ENCODE measurements at regions not wholly inside any gene's neighbourhood (a gene's known extent, or its start where the extent isn't known, plus 50 kb on each side); places are given as distances from the start of the nearest gene placed in this dataset.
"Not testable (repeated sequence)": the region's sequence is repeated elsewhere in the genome, so short reads cannot be mapped to it uniquely, and the experiment has no call there.

DNA sequence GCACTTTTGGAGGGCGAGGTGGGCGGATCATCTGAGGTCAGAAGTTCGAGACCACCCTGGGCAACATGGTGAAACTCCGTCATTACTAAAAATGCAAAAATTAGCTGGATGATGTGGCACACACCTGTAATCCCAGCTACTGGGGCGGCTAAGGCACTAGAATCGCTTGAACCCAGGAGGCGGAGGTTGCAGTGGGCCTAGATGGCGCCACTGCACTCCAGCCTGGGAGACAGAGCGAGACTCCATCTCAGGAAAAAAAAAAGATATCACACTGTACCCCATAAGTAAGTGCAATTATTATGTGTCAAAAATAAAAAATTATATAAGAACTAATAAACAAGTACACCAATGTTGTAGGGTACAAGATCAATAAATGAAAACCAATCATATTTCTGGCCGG lies 200.0 kb downstream of the CDRT15L2 start:
- Histone ChIP-seq H3K4me3 (no peak overlapping the region), H3K27ac (no peak overlapping the region), H3K27me3 (peaks cover 0 to 8% of the 10 kb centered on the region in 2 donors), H3K4me1 (no peaks in the 10 kb centered on the region), H3K36me3 (no peaks in the 10 kb centered on the region), H3K9me3 (no peaks in the 10 kb centered on the region)
- intact Hi-C loops (cut with DNase I; ENCODE audit: low total_unique reads): no loop called here
- TF ChIP-seq, protein P1, sequence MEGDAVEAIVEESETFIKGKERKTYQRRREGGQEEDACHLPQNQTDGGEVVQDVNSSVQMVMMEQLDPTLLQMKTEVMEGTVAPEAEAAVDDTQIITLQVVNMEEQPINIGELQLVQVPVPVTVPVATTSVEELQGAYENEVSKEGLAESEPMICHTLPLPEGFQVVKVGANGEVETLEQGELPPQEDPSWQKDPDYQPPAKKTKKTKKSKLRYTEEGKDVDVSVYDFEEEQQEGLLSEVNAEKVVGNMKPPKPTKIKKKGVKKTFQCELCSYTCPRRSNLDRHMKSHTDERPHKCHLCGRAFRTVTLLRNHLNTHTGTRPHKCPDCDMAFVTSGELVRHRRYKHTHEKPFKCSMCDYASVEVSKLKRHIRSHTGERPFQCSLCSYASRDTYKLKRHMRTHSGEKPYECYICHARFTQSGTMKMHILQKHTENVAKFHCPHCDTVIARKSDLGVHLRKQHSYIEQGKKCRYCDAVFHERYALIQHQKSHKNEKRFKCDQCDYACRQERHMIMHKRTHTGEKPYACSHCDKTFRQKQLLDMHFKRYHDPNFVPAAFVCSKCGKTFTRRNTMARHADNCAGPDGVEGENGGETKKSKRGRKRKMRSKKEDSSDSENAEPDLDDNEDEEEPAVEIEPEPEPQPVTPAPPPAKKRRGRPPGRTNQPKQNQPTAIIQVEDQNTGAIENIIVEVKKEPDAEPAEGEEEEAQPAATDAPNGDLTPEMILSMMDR (IDR thresholded peaks at IDR 0.05): no peak
- TF ChIP-seq POLR2A (IDR thresholded peaks at IDR 0.05): no peak
- no peak for TF ChIP-seq POLR2AphosphoS5 (IDR thresholded peaks at IDR 0.05)
- DNase-seq (ENCODE audit: low spot score in 2 of 2): no peak

DNA sequence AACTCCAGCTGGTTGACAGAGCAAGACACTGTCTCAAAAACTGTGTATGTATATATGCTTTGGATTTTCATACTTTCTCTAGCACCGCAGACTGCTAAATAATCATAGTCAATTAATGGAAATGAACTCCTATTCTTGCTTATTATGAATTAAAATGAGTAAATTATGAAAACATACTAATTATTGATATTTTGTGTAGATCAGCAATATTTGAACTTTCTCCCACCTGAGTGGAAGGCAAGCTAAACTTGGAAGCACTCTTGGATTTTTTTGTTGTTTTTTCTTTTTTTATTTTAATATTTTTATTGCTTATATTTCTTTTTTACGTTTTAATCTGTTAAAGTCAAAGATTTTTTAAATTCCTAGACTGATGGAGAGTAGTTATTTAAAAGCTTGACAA lies 201.7 kb downstream of the CDRT15L2 start:
- no peaks in the 10 kb centered on the region for H3K36me3 ChIP-seq
- no peak overlapping the region for H3K4me3 ChIP-seq
- no peak overlapping the region for H3K27ac ChIP-seq
- no peak for TF ChIP-seq POLR2A (IDR thresholded peaks at IDR 0.05)
- no peak for TF ChIP-seq POLR2AphosphoS5 (IDR thresholded peaks at IDR 0.05)
- TF ChIP-seq, protein P1 (IDR thresholded peaks at IDR 0.05): no peak
- DNase-seq (ENCODE audit: low spot score in 2 of 2): no peak
- H3K27me3 ChIP-seq: peaks cover 0 to 11% of the 10 kb centered on the region in 2 donors
- intact Hi-C loops (cut with DNase I; ENCODE audit: low total_unique reads): no loop called here
- H3K9me3 ChIP-seq: no peaks in the 10 kb centered on the region
- no peaks in the 10 kb centered on the region for H3K4me1 ChIP-seq

DNA sequence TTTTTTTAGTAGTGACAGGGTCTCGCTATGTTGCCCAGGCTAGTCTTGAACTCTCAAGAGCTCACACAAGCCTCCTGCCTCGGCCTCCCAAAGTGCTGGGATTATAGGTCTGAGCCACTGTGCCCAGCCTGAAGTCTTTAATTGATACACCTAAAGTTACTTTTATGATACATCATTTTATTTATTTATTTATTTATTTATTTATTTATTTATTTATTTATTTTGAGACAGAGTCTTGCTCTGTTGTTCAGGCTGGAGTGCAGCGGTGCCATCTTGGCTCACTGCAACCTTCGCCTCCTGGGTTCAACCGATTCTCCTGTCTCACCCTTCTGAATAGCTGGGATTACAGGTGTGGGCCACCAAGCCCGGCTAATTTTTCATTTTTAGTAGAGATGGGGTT lies 202.3 kb downstream of the CDRT15L2 start:
- DNase-seq (ENCODE audit: low spot score in 2 of 2); H3K9me3 ChIP-seq; H3K4me3 ChIP-seq; intact Hi-C loops (cut with DNase I; ENCODE audit: low total_unique reads); H3K36me3 ChIP-seq; H3K4me1 ChIP-seq; H3K27ac ChIP-seq: not testable (repeated sequence)
- H3K27me3 ChIP-seq: peaks cover 0 to 11% of the 10 kb centered on the region in 2 donors

DNA sequence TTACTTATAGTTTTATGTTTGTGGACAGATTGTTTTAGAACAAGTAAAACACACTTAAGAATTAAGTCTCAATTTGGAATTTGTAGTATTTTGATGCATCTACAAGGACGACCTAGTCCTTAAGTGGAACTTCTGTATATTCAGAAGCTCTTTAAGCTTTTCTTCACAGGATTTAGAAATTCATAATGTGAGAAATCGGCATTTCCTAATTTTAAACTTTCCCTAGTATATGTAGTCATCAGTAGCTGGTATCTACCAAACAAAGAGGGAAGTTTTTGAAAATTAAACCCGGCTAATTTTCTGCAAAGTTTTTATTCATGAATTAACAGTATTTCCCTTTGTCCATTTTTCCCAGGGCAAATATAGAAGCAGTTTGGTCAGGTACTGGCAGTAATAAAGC lies 203.6 kb downstream of the CDRT15L2 start:
- Histone ChIP-seq H3K27me3 (peaks cover 0 to 11% of the 10 kb centered on the region in 2 donors), H3K4me3 (no peak overlapping the region), H3K9me3 (no peaks in the 10 kb centered on the region), H3K27ac (no peak overlapping the region), H3K4me1 (no peaks in the 10 kb centered on the region), H3K36me3 (no peaks in the 10 kb centered on the region)
- intact Hi-C loops (cut with DNase I; ENCODE audit: low total_unique reads): no loop called here
- TF ChIP-seq POLR2AphosphoS5 (IDR thresholded peaks at IDR 0.05): no peak
- TF ChIP-seq POLR2A (IDR thresholded peaks at IDR 0.05): no peak
- no peak for DNase-seq (ENCODE audit: low spot score in 2 of 2)

DNA sequence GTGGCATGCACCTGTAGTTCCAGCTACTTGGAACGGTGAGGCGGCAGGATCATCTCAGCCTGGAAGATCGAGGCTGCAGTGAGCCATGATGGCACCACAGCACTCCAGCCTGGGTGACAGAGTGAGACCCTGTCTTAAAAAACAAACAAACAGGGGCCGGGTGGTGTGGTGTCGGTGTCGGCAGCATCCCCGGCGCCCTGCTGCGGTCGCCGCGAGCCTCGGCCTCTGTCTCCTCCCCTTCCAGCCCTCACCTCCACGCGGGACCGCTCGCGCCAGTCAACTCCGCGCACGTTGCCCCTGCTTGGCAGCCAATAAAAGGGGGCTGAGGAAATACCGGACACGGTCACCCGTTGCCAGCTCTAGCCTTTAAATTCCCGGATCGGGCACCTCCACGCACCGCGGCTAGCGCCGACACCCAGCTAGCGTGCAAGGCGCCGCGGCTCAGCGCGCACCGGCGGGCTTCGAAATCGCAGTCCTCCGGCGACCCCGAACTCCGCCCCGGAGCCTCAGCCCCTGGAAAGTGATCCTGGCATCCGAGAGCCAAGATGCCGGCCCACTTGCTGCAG lies 204.7 kb downstream of the CDRT15L2 start:
- no peaks in the 10 kb centered on the region for H3K4me1 ChIP-seq
- H3K27me3 ChIP-seq: peaks cover 0 to 11% of the 10 kb centered on the region in 2 donors
- no peaks in the 10 kb centered on the region for H3K36me3 ChIP-seq
- H3K4me3 ChIP-seq: peak overlapping the region in 1 of 3 donors; percentile 31
- DNase-seq (ENCODE audit: low spot score in 2 of 2): no peak
- intact Hi-C loops (cut with DNase I; ENCODE audit: low total_unique reads): no loop called here
- H3K27ac ChIP-seq: no peak overlapping the region
- no peaks in the 10 kb centered on the region for H3K9me3 ChIP-seq
- TF ChIP-seq POLR2AphosphoS5 (IDR thresholded peaks at IDR 0.05) (no peak), POLR2A (IDR thresholded peaks at IDR 0.05) (no peak)
- TF ChIP-seq, protein P1 (IDR thresholded peaks at IDR 0.05): no peak

DNA sequence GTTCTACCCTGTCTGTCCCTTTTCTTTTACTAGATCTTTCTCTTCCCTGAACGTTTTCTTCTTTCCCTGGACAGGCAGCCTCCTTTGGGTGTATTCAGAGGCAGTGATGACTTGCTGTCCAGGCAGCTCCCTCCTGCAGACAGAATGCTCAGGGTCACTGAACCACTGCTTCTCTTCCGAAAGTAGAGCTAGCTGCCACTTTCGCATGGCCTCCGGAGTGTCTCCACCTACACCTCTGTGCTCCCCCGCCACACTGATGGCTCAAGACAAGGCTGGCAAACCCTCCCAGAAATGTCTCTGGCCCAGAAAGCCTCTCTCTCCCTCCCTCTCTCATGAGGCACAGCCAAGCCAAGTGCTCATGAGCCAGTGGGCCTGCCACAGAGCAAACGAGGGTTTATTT lies 207.8 kb downstream of the CDRT15L2 start:
- Histone ChIP-seq H3K27me3 (peaks cover 0 to 11% of the 10 kb centered on the region in 2 donors), H3K4me1 (no peaks in the 10 kb centered on the region), H3K36me3 (no peaks in the 10 kb centered on the region), H3K27ac (no peak overlapping the region), H3K4me3 (no peak overlapping the region), H3K9me3 (no peaks in the 10 kb centered on the region)
- no peak for DNase-seq (ENCODE audit: low spot score in 2 of 2)
- intact Hi-C loops (cut with DNase I; ENCODE audit: low total_unique reads): no loop called here
- TF ChIP-seq POLR2AphosphoS5 (IDR thresholded peaks at IDR 0.05) (no peak), POLR2A (IDR thresholded peaks at IDR 0.05) (no peak)
- TF ChIP-seq, protein P1 (IDR thresholded peaks at IDR 0.05): no peak

Data from breast epithelium (tissue), 4 donors.